ENCODE measurements at regions not wholly inside any gene's neighbourhood (a gene's known extent, or its start where the extent isn't known, plus 50 kb on each side); places are given as distances from the start of the nearest gene placed in this dataset.
A peak's percentile ranks its signal among the peaks of the same experiment; 100 is the strongest.

GRCh38 chr18:25494888-25495287, 142.9 kb upstream of the ZNF521 start:
- TF ChIP-seq GATA2 (IDR thresholded peaks at IDR 0.05; ENCODE audit: low read depth, low read length): no peak
- TF ChIP-seq GATA3 (IDR thresholded peaks at IDR 0.05; ENCODE audit: low read depth, low read length): no peak

- TF ChIP-seq GATA2 (IDR thresholded peaks at IDR 0.05; ENCODE audit: low read depth, low read length): no peak
- no peak for TF ChIP-seq GATA3 (IDR thresholded peaks at IDR 0.05; ENCODE audit: low read depth, low read length)
These were observed 141.4 kb upstream of the ZNF521 start for GRCh38 chr18:25493401-25493800.

- TF ChIP-seq GATA3 (IDR thresholded peaks at IDR 0.05; ENCODE audit: low read depth, low read length) (no peak), GATA2 (IDR thresholded peaks at IDR 0.05; ENCODE audit: low read depth, low read length) (no peak)
These were observed 138.3 kb upstream of the ZNF521 start for GRCh38 chr18:25490316-25490715.

GRCh38 chr18:25473008-25473407, 121.0 kb upstream of the ZNF521 start:
- no peak for TF ChIP-seq GATA2 (IDR thresholded peaks at IDR 0.05; ENCODE audit: low read depth, low read length)
- no peak for TF ChIP-seq GATA3 (IDR thresholded peaks at IDR 0.05; ENCODE audit: low read depth, low read length)

GRCh38 chr18:25470062-25470461, 118.1 kb upstream of the ZNF521 start:
- TF ChIP-seq GATA3 (IDR thresholded peaks at IDR 0.05; ENCODE audit: low read depth, low read length) (no peak), GATA2 (IDR thresholded peaks at IDR 0.05; ENCODE audit: low read depth, low read length) (no peak)

- TF ChIP-seq GATA3 (IDR thresholded peaks at IDR 0.05; ENCODE audit: low read depth, low read length): 0 out of 2 replicates have a peak, but pooled peaks have one; percentile 25
- peak; percentile 19; the same call in 1 of the 2 replicates for TF ChIP-seq GATA2 (IDR thresholded peaks at IDR 0.05; ENCODE audit: low read depth, low read length)
These were observed 117.5 kb upstream of the ZNF521 start for GRCh38 chr18:25469489-25469888.

GRCh38 chr18:25467226-25467987, 115.4 kb upstream of the ZNF521 start:
- TF ChIP-seq GATA2 (IDR thresholded peaks at IDR 0.05; ENCODE audit: low read depth, low read length): no peak
- TF ChIP-seq GATA3 (IDR thresholded peaks at IDR 0.05; ENCODE audit: low read depth, low read length): no peak

GRCh38 chr18:25465152-25465732, 113.3 kb upstream of the ZNF521 start:
- TF ChIP-seq GATA3 (IDR thresholded peaks at IDR 0.05; ENCODE audit: low read depth, low read length) (no peak), GATA2 (IDR thresholded peaks at IDR 0.05; ENCODE audit: low read depth, low read length) (no peak)

GRCh38 chr18:25464227-25464626, 112.3 kb upstream of the ZNF521 start:
- TF ChIP-seq GATA2 (IDR thresholded peaks at IDR 0.05; ENCODE audit: low read depth, low read length): no peak
- no peak for TF ChIP-seq GATA3 (IDR thresholded peaks at IDR 0.05; ENCODE audit: low read depth, low read length)

GRCh38 chr18:25463726-25464125, 111.8 kb upstream of the ZNF521 start:
- TF ChIP-seq GATA3 (IDR thresholded peaks at IDR 0.05; ENCODE audit: low read depth, low read length) (no peak), GATA2 (IDR thresholded peaks at IDR 0.05; ENCODE audit: low read depth, low read length) (no peak)

GRCh38 chr18:25459814-25460213, 107.8 kb upstream of the ZNF521 start:
- TF ChIP-seq GATA2 (IDR thresholded peaks at IDR 0.05; ENCODE audit: low read depth, low read length): no peak
- no peak for TF ChIP-seq GATA3 (IDR thresholded peaks at IDR 0.05; ENCODE audit: low read depth, low read length)

GRCh38 chr18:25457601-25458000, 105.6 kb upstream of the ZNF521 start:
- no peak for TF ChIP-seq GATA3 (IDR thresholded peaks at IDR 0.05; ENCODE audit: low read depth, low read length)
- TF ChIP-seq GATA2 (IDR thresholded peaks at IDR 0.05; ENCODE audit: low read depth, low read length): no peak

- TF ChIP-seq GATA2 (IDR thresholded peaks at IDR 0.05; ENCODE audit: low read depth, low read length): no peak
- TF ChIP-seq GATA3 (IDR thresholded peaks at IDR 0.05; ENCODE audit: low read depth, low read length): no peak
These were observed 105.2 kb upstream of the ZNF521 start for GRCh38 chr18:25457126-25457525.

GRCh38 chr18:25456334-25457010, 104.5 kb upstream of the ZNF521 start:
- TF ChIP-seq GATA2 (IDR thresholded peaks at IDR 0.05; ENCODE audit: low read depth, low read length): no peak
- TF ChIP-seq GATA3 (IDR thresholded peaks at IDR 0.05; ENCODE audit: low read depth, low read length): no peak

- TF ChIP-seq GATA2 (IDR thresholded peaks at IDR 0.05; ENCODE audit: low read depth, low read length): no peak
- no peak for TF ChIP-seq GATA3 (IDR thresholded peaks at IDR 0.05; ENCODE audit: low read depth, low read length)
These were observed 103.7 kb upstream of the ZNF521 start for GRCh38 chr18:25455646-25456045.

Measured in SH-SY5Y (cell line).